MM.1S (cell line): ENCODE measurements at regions not wholly inside any gene's neighbourhood (a gene's known extent, or its start where the extent isn't known, plus 50 kb on each side); places are given as distances from the start of the nearest gene placed in this dataset.

Experiments
- EZH2 ChIP-seq: fragments of 300-600 bp; sonication (generic); optimal IDR thresholded peaks from 2 replicates; pipeline ENCODE3; 2017; ENCODE audit warnings: low read depth, mild to moderate bottlenecking, antibody characterized with exemption, low read length, mixed read lengths
- EZH2phosphoT487 ChIP-seq: fragments of 300-600 bp; sonication (generic); IDR thresholded peaks from 2 replicates; pipeline ENCODE4 v1.6.1; 2018; ENCODE audit warnings: antibody characterized with exemption, low read length
- TF ChIP-seq, protein P1 (sequence below): fragments of 300-600 bp; sonication (generic); IDR thresholded peaks from 2 replicates; pipeline ENCODE4 v1.5.1; 2016; ENCODE audit warnings: antibody characterized with exemption, low read length, mixed read lengths

DNA sequence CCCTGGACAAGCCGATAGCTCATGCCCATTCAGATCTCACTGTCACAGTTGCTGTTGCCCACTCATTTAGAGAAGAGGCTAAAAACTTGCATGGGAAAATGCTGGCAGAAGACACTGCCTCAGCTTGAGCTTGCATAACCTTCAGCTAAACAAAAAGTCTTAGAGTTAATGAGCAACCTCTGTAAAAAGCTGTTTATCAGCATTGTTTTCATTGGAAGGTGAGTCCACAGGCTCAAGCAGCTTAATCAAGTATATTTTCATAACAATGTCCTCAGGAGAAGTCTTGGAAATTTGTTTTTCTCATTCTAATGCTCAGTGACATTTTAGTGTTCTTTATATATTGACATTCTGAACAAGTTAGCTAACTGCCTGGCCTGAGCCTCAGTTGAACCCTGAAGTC, 872.9 kb downstream of the TMTC2 start:
- TF ChIP-seq EZH2phosphoT487 = no peak
- TF ChIP-seq, protein P1, sequence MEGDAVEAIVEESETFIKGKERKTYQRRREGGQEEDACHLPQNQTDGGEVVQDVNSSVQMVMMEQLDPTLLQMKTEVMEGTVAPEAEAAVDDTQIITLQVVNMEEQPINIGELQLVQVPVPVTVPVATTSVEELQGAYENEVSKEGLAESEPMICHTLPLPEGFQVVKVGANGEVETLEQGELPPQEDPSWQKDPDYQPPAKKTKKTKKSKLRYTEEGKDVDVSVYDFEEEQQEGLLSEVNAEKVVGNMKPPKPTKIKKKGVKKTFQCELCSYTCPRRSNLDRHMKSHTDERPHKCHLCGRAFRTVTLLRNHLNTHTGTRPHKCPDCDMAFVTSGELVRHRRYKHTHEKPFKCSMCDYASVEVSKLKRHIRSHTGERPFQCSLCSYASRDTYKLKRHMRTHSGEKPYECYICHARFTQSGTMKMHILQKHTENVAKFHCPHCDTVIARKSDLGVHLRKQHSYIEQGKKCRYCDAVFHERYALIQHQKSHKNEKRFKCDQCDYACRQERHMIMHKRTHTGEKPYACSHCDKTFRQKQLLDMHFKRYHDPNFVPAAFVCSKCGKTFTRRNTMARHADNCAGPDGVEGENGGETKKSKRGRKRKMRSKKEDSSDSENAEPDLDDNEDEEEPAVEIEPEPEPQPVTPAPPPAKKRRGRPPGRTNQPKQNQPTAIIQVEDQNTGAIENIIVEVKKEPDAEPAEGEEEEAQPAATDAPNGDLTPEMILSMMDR = no peak
- TF ChIP-seq EZH2 = no peak
